ENCODE measurements at regions not wholly inside any gene's neighbourhood (a gene's known extent, or its start where the extent isn't known, plus 50 kb on each side); places are given as distances from the start of the nearest gene placed in this dataset.

- no peak for DNase-seq
Measured at GRCh38 chr1:94701796-94702441, 118.2 kb upstream of the SLC44A3 start.

DNA sequence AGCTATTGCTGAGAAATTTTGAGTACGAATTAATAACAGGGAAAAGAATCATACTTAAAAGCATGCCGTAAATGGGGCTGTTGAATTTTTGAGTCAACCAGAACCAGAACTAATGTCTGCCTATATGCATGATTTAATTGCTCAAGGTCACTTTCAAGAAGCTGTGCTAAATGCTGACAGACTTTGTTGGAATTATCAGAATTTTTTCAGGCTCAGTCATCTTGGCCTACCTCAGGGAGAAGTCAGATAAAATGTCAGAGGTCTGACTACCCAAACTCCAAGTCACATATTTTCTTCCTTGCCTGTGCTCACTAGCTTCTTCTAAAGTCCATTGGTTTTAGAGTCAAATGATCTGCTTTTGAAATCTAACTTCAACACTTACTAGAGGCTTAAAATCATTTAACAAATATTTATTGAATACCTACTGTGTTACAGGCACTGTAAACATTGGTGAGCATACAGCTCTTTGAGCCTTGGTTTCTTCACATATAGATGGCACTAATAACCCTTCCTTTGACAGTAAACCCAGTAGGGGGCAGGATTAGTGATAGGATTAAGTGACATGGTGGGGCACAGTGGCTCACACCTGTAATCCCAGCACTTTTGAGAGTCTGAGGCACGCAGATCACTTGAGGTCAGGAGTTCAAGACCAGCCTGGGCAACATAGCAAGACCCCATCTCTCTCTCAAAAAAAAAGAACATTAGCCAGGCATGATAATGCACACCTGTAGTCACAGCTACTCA is 121.2 kb upstream of the SLC44A3 start:
- no peak for DNase-seq

DNA sequence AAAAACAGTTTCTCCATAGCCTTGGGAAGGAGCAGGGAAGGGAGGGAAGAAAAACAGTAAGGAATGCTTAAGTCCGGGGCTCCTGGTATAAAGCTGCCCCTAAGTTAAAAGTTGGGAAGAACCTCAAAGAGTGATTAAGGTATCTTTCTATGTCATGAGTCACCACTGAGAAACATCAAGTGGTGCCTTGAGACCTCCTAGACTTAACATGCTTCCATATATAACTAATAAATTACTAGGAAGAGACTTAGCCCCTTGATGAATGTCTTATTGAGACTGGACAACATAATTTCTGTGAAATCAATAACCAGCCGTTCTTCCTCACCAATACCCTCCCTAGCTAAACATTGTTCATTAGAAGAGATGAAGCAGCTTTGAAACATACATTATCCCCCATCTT is 121.8 kb upstream of the SLC44A3 start:
- no peak for DNase-seq

- no peak for DNase-seq
Measured at GRCh38 chr1:94697839-94698238, 122.3 kb upstream of the SLC44A3 start.

DNA sequence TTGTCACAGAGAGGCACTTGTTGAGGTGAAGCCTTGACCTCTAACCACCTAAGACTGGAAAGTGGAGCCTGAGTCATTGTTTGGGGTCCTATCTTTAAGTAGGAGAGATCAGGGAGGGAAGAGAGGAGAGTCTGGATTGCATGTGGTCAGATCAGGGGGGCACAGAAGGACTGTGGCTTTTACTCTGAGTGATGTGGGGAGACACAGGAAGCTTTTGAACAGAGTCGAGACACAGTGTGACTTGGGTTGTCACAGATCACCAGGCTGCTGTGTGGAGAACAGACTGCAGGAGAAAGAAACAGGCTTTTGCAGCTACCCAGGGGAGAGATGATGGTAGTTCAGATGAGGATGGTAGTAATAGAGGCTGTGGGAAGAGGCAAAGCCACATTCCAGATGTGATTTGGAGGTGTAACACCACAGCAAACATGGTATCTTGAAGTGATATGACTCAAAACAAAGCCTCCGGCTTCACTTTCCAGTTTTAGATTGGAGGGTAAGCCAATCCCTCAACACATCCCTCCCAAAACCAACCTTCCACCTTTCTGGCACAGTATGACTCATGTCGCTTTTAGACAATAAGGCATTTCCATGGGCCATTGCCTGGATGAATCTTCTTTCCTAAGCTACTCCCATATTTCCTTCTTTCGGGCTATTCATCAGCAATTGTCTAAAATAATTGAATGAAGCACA is 125.8 kb upstream of the SLC44A3 start:
- no peak for DNase-seq

GRCh38 chr1:94693435-94693834 is 126.7 kb upstream of the SLC44A3 start:
- DNase-seq, result no peak

- DNase-seq, result no peak
Measured at GRCh38 chr1:94693029-94693428, 127.1 kb upstream of the SLC44A3 start.

GRCh38 chr1:94688646-94689045 is 131.5 kb upstream of the SLC44A3 start:
- DNase-seq, result no peak

GRCh38 chr1:94686882-94687281 is 133.3 kb upstream of the SLC44A3 start:
- no peak for DNase-seq

DNA sequence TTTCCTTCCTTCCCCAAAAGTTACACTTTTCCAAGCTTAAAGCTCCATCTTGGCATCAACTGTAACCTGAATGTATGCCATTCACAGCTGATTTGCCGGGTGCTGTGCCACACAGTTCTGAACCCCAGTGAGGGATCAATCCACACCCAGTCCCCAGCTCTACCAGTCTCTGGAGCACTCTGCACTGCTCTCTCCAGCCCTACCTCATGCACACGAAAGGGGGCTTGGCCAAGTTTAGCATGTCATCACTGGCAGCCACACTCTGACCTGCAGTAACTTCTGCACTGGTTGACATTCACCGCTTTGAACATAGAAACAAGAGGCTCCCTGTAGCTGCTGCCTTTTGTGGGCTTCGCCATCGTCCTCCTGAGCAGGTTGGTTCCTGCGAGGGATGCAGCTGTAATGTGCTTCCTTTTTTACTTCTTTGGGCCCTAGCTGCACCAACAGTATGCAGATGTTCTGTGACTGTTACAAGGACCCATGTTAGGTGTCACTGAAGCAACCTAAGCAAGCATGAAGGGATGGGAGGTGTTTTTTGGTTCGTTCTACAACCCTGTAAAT is 135.4 kb upstream of the SLC44A3 start:
- no peak for DNase-seq

GRCh38 chr1:94683886-94684285 is 136.3 kb upstream of the SLC44A3 start:
- no peak for DNase-seq

DNA sequence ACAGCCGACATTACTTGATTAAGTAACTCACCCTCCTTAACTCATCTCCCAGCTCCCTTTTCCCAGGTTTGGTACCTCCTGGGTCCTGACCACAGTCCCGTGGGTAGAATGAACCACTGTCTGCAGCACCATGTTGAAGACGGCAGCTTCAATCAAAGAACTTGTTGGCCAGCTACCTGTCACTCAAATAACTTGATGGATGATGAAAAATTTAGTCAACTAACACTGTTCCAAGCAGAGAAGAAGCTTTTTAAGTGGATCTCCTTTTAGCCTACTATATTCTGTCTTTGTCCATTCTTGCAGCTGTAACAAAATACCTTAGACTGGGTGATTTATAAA is 138.4 kb upstream of the F3 start:
- DNase-seq, result no peak

GRCh38 chr1:94679332-94680038 is 137.9 kb upstream of the F3 start:
- no peak for DNase-seq

- DNase-seq, result no peak
Measured at GRCh38 chr1:94678202-94678848, 136.8 kb upstream of the F3 start.

DNA sequence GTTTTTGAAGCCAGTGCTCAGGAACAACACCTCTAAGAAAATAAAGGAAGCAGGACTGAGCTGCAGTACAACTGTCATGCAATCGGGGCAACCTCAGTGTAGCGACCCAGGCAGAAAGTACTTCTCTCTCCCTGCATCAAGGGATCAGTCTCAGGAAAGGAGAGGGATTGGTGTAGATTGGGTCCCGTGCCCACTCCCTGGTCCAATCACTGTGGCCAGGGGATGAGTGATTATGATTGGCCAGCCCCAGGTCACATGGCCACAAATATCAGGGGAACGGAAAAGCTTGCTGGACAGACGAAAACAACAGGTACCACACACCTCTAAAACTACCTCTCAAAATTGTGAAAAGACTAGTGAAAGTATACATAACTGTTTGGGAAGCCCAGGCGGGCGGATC is 136.2 kb upstream of the F3 start:
- DNase-seq, result no peak

GRCh38 chr1:94677087-94677486 is 135.5 kb upstream of the F3 start:
- DNase-seq, result no peak

DNA sequence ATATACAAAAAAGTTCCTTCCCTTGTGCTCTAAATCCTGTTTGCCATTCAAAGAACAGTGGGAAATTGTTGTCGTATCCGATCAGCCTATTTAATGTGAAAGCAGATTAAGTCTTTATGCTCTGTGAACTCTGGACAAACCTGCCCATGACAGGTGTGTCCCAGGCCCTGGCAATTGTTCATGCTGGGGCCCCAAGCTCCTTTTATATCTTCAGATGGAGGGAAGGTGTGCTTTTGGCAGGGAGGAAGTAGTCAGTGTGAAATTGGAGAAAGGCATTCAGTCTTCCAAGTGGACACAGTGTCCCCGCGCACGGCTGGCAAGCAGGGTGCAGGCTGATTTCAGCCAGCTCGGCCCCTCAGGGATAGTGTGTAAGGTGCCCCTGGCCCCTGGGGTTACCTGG is 135.1 kb upstream of the F3 start:
- no peak for DNase-seq

DNA sequence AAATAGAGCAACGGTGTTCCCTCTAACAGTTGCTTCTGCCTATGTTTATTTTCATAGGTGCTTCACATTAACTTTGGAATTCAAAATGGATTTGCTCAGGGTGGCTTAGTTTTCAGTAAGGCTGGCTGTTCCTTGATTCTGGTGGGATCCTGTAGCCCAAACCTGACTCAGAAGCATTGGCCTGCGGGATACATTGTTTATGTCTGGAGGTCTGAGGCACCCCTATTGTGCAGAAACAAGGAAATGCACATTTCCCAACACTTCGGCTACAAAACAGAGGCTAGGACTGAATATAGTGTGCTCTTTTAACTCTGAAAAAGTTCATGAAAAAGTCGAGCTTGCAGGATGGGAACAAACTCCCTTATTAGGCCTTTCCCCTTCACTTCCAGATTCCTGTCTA is 133.8 kb upstream of the F3 start:
- DNase-seq, result no peak

GRCh38 chr1:94674876-94675275 is 133.3 kb upstream of the F3 start:
- DNase-seq, result no peak

GRCh38 chr1:94672934-94673333 is 131.4 kb upstream of the F3 start:
- no peak for DNase-seq

GRCh38 chr1:94672001-94672400 is 130.4 kb upstream of the F3 start:
- no peak for DNase-seq

DNA sequence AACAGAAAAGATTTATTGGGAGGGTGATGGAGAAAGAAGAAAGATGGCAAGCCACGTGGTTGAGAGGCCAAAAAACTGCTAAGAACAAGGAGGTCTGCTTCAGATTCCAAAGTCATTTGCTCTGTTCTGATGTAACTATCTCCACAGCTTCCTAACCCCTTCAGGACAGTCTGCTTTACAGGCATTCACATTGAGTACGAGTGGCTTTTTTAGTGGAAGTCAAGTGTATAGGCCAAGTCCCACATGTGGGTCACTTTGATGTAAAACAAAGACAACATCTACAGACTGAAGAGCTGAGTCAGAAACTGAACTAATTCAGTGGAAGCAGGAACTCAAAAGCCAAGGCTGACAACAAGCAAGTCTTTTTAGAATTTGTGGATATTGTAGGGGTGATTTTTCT is 128.7 kb upstream of the F3 start:
- DNase-seq, result no peak

DNA sequence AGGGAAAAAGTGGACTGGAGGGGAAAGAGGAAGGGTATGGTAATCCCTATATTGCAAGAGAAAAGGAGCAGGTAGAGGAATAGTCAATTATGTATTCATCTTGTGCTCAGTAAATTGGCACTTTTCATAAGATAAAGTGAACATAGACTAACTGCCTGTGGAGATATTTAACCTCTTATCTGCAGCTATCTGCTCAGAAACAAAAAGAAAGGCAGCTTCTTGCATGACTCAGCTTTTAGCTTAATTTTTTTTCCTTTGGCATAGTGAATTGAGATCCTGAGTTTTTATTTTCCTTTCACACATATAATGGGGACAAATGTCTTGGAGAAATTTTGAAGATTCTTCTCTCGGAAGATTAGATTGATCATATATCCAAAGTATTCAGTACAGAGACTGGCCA is 127.6 kb upstream of the F3 start:
- no peak for DNase-seq

Data from inflammatory macrophage treated with lipopolysaccharide for 1 hour (primary cell).